Trophoblast cell (in vitro differentiated cells and primary cell): ENCODE measurements at regions not wholly inside any gene's neighbourhood (a gene's known extent, or its start where the extent isn't known, plus 50 kb on each side); places are given as distances from the start of the nearest gene placed in this dataset.

ENCODE experiments used
- DNase-seq, 2 donors: peaks; one replicate each; pipeline ENCODE4 v3.0.0-alpha.2; 2016
- H2AFZ ChIP-seq: 2 replicates; pipeline ENCODE4 v1.6.1; 2013; ENCODE audit warnings: low read length, moderate library complexity, mild to moderate bottlenecking; ENCODE audit not compliant: insufficient read depth, poor library complexity
- H2AK5ac ChIP-seq: 2 replicates; pipeline ENCODE4 v1.6.1; 2013; ENCODE audit warnings: mild to moderate bottlenecking, low read length
- H2BK120ac ChIP-seq: 2 replicates; pipeline ENCODE4 v1.6.1; 2013; ENCODE audit warnings: low read length, mild to moderate bottlenecking, moderate library complexity; ENCODE audit not compliant: insufficient read depth, poor library complexity
- H2BK12ac ChIP-seq: 2 replicates; pipeline ENCODE4 v1.6.1; 2013; ENCODE audit warnings: mild to moderate bottlenecking, low read length, moderate library complexity
- H2BK5ac ChIP-seq: 2 replicates; pipeline ENCODE4 v1.6.1; 2013; ENCODE audit warnings: low read length, low read depth, moderate library complexity, mild to moderate bottlenecking; ENCODE audit not compliant: poor library complexity
- H3K14ac ChIP-seq: 2 replicates; pipeline ENCODE4 v1.6.1; 2013; ENCODE audit warnings: mild to moderate bottlenecking, low read length
- H3K18ac ChIP-seq: 2 replicates; pipeline ENCODE4 v1.6.1; 2013; ENCODE audit warnings: mild to moderate bottlenecking, low read length
- H3K23ac ChIP-seq: 2 replicates; pipeline ENCODE4 v1.6.1; 2013; ENCODE audit warnings: low read length
- H3K27ac ChIP-seq: 2 replicates; pipeline ENCODE4 v1.5.1; 2013; ENCODE audit warnings: low read depth, mild to moderate bottlenecking, inconsistent platforms, low read length, moderate library complexity
- H3K27me3 ChIP-seq: 2 replicates; pipeline ENCODE4 v1.6.1; 2013; ENCODE audit warnings: inconsistent platforms, mild to moderate bottlenecking, low read length, moderate library complexity; ENCODE audit not compliant: insufficient read depth
- H3K36me3 ChIP-seq, 2 experiments: 1 replicate in 1 of 2; 2 replicates in 1 of 2; pipeline ENCODE4 v1.6.1; 2013; ENCODE audit warnings: low read length in 2 of 2, mild to moderate bottlenecking in 2 of 2, moderate library complexity in 1 of 2; ENCODE audit not compliant: insufficient read depth in 2 of 2, control insufficient read depth in 1 of 2
- H3K4ac ChIP-seq: 2 replicates; pipeline ENCODE4 v1.6.1; 2013; ENCODE audit warnings: low read depth, mild to moderate bottlenecking, low read length, moderate library complexity
- H3K4me1 ChIP-seq, 2 experiments: 1 replicate in 1 of 2; 2 replicates in 1 of 2; pipeline ENCODE4 v1.6.1; 2013; ENCODE audit warnings: low read length in 2 of 2, mild to moderate bottlenecking in 2 of 2, moderate library complexity in 1 of 2; ENCODE audit not compliant: insufficient read depth in 2 of 2, control insufficient read depth in 1 of 2
- H3K4me2 ChIP-seq: 2 replicates; pipeline ENCODE4 v1.6.1; 2013; ENCODE audit warnings: inconsistent platforms, mild to moderate bottlenecking, low read length, moderate library complexity
- H3K4me3 ChIP-seq: 2 replicates; pipeline ENCODE4 v1.5.1; 2013; ENCODE audit warnings: mild to moderate bottlenecking, low read depth, low read length, inconsistent platforms
- H3K79me1 ChIP-seq: one replicate; pipeline ENCODE4 v1.6.1; 2013; ENCODE audit warnings: low read length
- H3K79me2 ChIP-seq: 2 replicates; pipeline ENCODE4 v1.6.1; 2013; ENCODE audit warnings: low read length, mild to moderate bottlenecking; ENCODE audit not compliant: control insufficient read depth, insufficient read depth, poor library complexity
- H3K9ac ChIP-seq: 2 replicates; pipeline ENCODE4 v1.6.1; 2013; ENCODE audit warnings: mild to moderate bottlenecking, low read length
- H3K9me3 ChIP-seq: 2 replicates; pipeline ENCODE4 v1.6.1; 2013; ENCODE audit warnings: low read depth, mild to moderate bottlenecking, control low read depth, inconsistent platforms, low read length; ENCODE audit not compliant: insufficient read depth
- H4K12ac ChIP-seq: 2 replicates; pipeline ENCODE4 v1.6.1; 2013; ENCODE audit warnings: low read depth, mild to moderate bottlenecking, low read length, moderate library complexity
- H4K8ac ChIP-seq: 2 replicates; pipeline ENCODE4 v1.6.1; 2013; ENCODE audit warnings: low read depth, mild to moderate bottlenecking, low read length, moderate library complexity
- H4K91ac ChIP-seq: one replicate; pipeline ENCODE4 v1.6.1; 2013; ENCODE audit warnings: low read depth, mild to moderate bottlenecking, low read length, moderate library complexity
- WGBS: extraction: QIAGEN DNeasy Blood & Tissue Kit; methylation state at CpG from one replicate; pipeline ENCODE4 v1.1.7; 2013; ENCODE audit warnings: missing lambda C conversion rate; ENCODE audit not compliant: insufficient read length, insufficient coverage; ENCODE audit errors: extremely low coverage; 5-methylcytosine and 5-hydroxymethylcytosine counted together

GRCh38 chr14:100453930-100454329 lies 130.8 kb downstream of the SLC25A47 start:
- H3K79me1 ChIP-seq = no peaks in the 10 kb centered on the region
- H3K27ac ChIP-seq = no peak overlapping the region
- H3K4me2 ChIP-seq = no peak overlapping the region
- H3K79me2 ChIP-seq = no peaks in the 10 kb centered on the region
- H3K14ac ChIP-seq = no peak overlapping the region
- H3K9me3 ChIP-seq = peaks cover 3% of the 10 kb centered on the region
- no peak overlapping the region for H3K4me3 ChIP-seq
- no peak overlapping the region for H3K9ac ChIP-seq
- no peak overlapping the region for H2AK5ac ChIP-seq
- no peak overlapping the region for H2BK5ac ChIP-seq
- H2BK12ac ChIP-seq = no peak overlapping the region
- no peaks in the 10 kb centered on the region for H3K27me3 ChIP-seq
- H4K12ac ChIP-seq = no peak overlapping the region
- WGBS = no CpG with 5 or more reads among the region's 2 CpGs
- no peaks in the 10 kb centered on the region for H3K36me3 ChIP-seq
- no peak overlapping the region for H3K4ac ChIP-seq
- H3K23ac ChIP-seq = no peak overlapping the region
- no peak overlapping the region for H4K91ac ChIP-seq
- H3K18ac ChIP-seq = no peak overlapping the region
- DNase-seq = no peak
- H3K4me1 ChIP-seq = no peaks in the 10 kb centered on the region
- no peak overlapping the region for H4K8ac ChIP-seq
- no peak overlapping the region for H2BK120ac ChIP-seq
- H2AFZ ChIP-seq = no peak overlapping the region

- Histone ChIP-seq H3K27me3 (no peaks in the 10 kb centered on the region), H4K91ac (no peak overlapping the region), H3K4me1 (no peaks in the 10 kb centered on the region), H3K4ac (no peak overlapping the region), H3K79me2 (no peaks in the 10 kb centered on the region), H3K14ac (no peak overlapping the region), H3K36me3 (no peaks in the 10 kb centered on the region), H2BK120ac (no peak overlapping the region), H3K9me3 (peaks cover 3% of the 10 kb centered on the region), H3K79me1 (no peaks in the 10 kb centered on the region), H3K27ac (no peak overlapping the region), H4K12ac (no peak overlapping the region), H2BK12ac (no peak overlapping the region), H3K4me3 (no peak overlapping the region), H3K9ac (no peak overlapping the region), H2BK5ac (no peak overlapping the region), H2AK5ac (no peak overlapping the region), H3K23ac (no peak overlapping the region), H2AFZ (no peak overlapping the region), H3K18ac (no peak overlapping the region), H3K4me2 (no peak overlapping the region), H4K8ac (no peak overlapping the region)
- WGBS = no CpG with 5 or more reads among the region's 1 CpG
- DNase-seq = no peak
Observed at GRCh38 chr14:100454437-100454836, 131.3 kb downstream of the SLC25A47 start.

DNA sequence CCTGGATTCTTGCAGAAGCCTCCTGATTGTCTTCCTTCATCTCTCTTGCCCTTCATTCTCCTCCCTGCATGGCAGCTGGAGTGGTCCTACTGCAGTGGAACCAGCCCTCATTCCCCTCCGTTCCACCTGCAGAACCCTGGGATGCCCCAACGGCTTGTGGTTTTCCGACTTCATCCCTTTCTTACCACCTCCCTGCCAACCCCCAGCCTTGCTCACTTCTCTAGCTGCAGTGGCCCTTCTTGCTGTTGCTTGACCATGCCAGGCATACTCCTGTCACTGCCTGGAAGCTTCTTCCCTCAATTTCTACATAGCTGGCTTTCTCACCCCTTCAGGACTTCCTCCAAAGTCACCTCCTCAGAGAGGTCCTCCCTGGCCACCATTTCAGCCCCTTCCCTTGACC lies 123.3 kb downstream of the BEGAIN start:
- DNase-seq = no peak
- H2AK5ac ChIP-seq = no peak overlapping the region
- H3K79me1 ChIP-seq = no peaks in the 10 kb centered on the region
- no CpG with 5 or more reads among the region's 3 CpGs for WGBS
- H4K8ac ChIP-seq = no peak overlapping the region
- no peak overlapping the region for H3K18ac ChIP-seq
- H3K27me3 ChIP-seq = no peaks in the 10 kb centered on the region
- H3K23ac ChIP-seq = no peak overlapping the region
- no peak overlapping the region for H3K4me2 ChIP-seq
- no peak overlapping the region for H3K9ac ChIP-seq
- H3K79me2 ChIP-seq = no peaks in the 10 kb centered on the region
- H4K91ac ChIP-seq = no peak overlapping the region
- no peak overlapping the region for H2AFZ ChIP-seq
- no peak overlapping the region for H3K27ac ChIP-seq
- no peak overlapping the region for H2BK12ac ChIP-seq
- H3K14ac ChIP-seq = no peak overlapping the region
- no peak overlapping the region for H3K4me3 ChIP-seq
- H3K9me3 ChIP-seq = peaks cover 3% of the 10 kb centered on the region
- no peak overlapping the region for H4K12ac ChIP-seq
- H3K4ac ChIP-seq = no peak overlapping the region
- no peak overlapping the region for H2BK120ac ChIP-seq
- H3K4me1 ChIP-seq = no peaks in the 10 kb centered on the region
- no peaks in the 10 kb centered on the region for H3K36me3 ChIP-seq
- H2BK5ac ChIP-seq = no peak overlapping the region

DNA sequence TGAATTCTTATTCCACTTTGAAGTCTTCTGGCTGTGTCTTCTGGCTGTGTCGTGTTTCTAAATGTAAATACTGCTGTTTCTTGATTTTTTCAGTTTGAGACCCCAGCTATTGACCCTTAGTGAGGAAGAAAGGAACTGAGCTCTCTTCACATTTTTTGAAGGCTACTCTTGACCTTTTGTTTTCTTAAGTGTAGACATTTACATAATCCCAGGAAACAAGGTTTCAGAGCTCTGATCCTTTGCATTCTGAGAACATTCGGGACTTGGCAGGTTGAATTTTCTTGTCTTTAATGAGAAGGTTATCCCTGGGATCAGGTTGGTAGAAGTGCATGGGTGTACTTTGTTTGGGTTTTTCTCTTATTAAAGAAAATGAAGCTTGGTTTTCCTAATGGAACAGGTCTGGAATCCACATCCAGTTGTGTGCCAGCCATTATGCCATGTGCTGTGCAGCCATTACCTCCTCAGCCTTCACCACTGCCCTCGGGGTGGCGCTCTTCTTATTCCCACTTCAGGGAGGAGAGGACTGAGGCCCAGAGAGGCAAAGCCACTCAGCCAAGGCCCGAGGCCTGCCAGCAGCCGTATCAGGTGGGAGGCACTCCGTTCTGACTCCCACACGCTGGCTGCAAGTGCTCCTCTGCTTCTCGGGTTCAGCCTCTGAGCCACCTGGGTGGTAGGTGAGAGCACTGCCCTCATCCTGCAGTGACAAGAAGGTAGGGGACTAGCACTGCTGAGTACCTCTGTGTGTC lies 120.9 kb downstream of the BEGAIN start:
- no peak overlapping the region for H3K4ac ChIP-seq
- peaks cover 1 to 6% of the 10 kb centered on the region in 2 experiments for H3K4me1 ChIP-seq
- peaks cover 1% of the 10 kb centered on the region for H3K79me1 ChIP-seq
- no peak overlapping the region for H3K14ac ChIP-seq
- no peak overlapping the region for H4K91ac ChIP-seq
- no peaks in the 10 kb centered on the region for H3K27me3 ChIP-seq
- no peak overlapping the region for H3K9ac ChIP-seq
- no peak overlapping the region for H3K18ac ChIP-seq
- no peaks in the 10 kb centered on the region for H3K79me2 ChIP-seq
- H2BK5ac ChIP-seq = no peak overlapping the region
- no CpG with 5 or more reads among the region's 9 CpGs for WGBS
- DNase-seq = no peak
- H4K12ac ChIP-seq = no peak overlapping the region
- H3K4me2 ChIP-seq = no peak overlapping the region
- H2BK12ac ChIP-seq = no peak overlapping the region
- H3K36me3 ChIP-seq = no peaks in the 10 kb centered on the region
- no peak overlapping the region for H3K27ac ChIP-seq
- H2AK5ac ChIP-seq = no peak overlapping the region
- H3K4me3 ChIP-seq = no peak overlapping the region
- H3K9me3 ChIP-seq = peaks cover 3% of the 10 kb centered on the region
- H3K23ac ChIP-seq = no peak overlapping the region
- no peak overlapping the region for H2AFZ ChIP-seq
- H4K8ac ChIP-seq = no peak overlapping the region
- H2BK120ac ChIP-seq = no peak overlapping the region
